Fibroblast of pulmonary artery (primary cell): ENCODE measurements at regions not wholly inside any gene's neighbourhood (a gene's known extent, or its start where the extent isn't known, plus 50 kb on each side); places are given as distances from the start of the nearest gene placed in this dataset.

Experiments
- DNase-seq: peaks from one replicate; pipeline ENCODE4 v3.0.0-alpha.2; 2010; ENCODE audit warnings: low read depth
- H3K4me3 ChIP-seq: replicated peaks from 2 replicates; pipeline ENCODE4 v1.5.1; 2011; ENCODE audit warnings: low read depth, mild to moderate bottlenecking, control low read depth, low read length, moderate library complexity
- TF ChIP-seq, protein P1 (sequence below): IDR thresholded peaks from 2 replicates; pipeline ENCODE4 v1.5.1; 2011; ENCODE audit warnings: mild to moderate bottlenecking, control low read depth, low read length, inconsistent platforms; ENCODE audit errors: missing control alignments

DNA sequence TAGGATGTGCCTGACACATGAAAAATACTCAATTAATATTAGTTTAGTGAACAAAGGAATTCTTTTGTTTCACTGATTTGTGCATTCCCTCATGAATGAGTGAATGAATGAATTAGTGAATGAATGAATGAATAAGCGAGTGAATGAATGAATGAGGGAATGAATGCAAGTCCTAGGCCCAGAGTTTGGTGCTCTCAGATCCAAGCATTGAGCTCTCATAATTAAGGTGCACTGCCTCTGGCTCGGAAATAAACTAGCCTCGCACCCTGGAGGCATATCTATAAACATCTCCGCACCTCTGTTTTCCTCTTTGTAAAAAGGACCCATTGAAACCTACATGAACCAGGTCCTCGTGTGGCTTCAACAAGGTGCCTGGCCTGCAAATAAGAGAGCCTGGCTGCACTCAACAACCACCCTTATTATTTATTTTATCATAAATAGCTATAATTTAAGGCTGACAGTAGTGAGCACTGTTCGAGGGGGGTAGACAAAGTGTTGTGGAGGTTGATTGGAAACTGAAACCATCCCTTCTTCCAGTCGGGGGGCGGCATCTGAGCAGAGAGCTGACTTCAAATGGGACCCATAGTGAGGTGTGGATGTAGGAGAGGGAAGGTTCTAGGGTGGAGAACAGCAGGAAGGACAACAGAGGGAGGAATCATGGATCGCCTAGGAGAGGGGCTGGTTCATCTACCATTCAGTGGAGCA lies 316.8 kb downstream of the BCL11B start:
- no peak for DNase-seq
- TF ChIP-seq, protein P1, sequence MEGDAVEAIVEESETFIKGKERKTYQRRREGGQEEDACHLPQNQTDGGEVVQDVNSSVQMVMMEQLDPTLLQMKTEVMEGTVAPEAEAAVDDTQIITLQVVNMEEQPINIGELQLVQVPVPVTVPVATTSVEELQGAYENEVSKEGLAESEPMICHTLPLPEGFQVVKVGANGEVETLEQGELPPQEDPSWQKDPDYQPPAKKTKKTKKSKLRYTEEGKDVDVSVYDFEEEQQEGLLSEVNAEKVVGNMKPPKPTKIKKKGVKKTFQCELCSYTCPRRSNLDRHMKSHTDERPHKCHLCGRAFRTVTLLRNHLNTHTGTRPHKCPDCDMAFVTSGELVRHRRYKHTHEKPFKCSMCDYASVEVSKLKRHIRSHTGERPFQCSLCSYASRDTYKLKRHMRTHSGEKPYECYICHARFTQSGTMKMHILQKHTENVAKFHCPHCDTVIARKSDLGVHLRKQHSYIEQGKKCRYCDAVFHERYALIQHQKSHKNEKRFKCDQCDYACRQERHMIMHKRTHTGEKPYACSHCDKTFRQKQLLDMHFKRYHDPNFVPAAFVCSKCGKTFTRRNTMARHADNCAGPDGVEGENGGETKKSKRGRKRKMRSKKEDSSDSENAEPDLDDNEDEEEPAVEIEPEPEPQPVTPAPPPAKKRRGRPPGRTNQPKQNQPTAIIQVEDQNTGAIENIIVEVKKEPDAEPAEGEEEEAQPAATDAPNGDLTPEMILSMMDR, result no peak
- no peak overlapping the region for H3K4me3 ChIP-seq

DNA sequence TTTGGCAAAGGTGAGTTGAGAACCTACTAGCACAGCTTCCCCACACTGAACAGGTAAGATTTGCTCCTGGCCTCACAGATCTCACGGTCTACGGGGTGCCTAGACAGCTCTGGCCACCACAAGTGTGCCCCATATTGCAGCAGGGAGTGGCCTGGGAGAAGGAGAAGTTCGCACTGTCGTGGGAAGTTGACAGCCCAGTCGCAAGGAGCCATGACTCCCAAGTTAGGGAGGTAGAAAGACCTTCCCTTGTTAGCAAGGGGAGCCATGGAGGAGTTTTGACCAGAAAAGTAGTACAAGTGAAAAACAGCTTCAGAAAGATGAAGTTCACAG lies 316.3 kb downstream of the BCL11B start:
- TF ChIP-seq, protein P1, result no peak
- no peak for DNase-seq
- no peak overlapping the region for H3K4me3 ChIP-seq

DNA sequence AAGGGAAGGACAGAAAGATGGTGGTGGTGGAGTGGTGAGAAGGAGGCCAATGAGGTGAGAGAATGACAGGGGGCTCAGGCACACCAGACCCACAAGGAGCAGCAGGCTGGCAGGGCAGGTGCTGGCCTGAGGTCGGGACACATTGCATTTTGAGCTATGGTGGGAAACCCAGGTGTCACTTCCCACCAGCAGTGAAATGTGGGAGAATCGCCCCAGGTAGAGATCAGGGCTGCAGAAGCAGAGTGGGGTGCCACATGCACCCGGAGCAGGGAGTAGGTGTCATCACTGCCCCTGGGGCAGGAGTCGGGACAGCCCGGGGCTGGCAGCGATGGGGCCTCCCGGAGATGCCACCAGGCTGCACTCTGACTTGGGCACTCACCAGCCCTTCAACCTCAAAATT lies 315.8 kb downstream of the BCL11B start:
- TF ChIP-seq, protein P1, result no peak

DNA sequence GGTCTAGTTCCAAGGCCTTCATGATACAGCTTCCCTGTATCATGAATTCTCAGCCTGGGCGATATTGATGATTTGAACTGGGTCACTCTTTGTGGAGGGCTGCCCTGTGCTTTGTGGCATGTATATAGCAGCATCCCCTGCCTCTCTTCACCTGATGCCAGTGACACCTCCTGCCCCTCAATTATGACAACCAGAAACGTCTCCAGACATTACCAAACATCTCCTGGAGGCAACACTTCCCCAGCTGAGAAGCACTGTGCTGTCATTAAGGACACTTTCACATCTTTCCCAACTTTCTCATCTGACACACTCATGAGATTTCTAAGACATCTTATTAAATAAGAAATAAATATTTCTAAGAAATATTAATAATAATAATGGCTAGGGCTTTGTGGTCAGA lies 315.3 kb downstream of the BCL11B start:
- DNase-seq, result no peak
- TF ChIP-seq, protein P1, result no peak
- H3K4me3 ChIP-seq, result no peak overlapping the region

More for the DNA sequence above, 315.8 kb downstream of the BCL11B start:
- no peak for DNase-seq
- no peak overlapping the region for H3K4me3 ChIP-seq

DNA sequence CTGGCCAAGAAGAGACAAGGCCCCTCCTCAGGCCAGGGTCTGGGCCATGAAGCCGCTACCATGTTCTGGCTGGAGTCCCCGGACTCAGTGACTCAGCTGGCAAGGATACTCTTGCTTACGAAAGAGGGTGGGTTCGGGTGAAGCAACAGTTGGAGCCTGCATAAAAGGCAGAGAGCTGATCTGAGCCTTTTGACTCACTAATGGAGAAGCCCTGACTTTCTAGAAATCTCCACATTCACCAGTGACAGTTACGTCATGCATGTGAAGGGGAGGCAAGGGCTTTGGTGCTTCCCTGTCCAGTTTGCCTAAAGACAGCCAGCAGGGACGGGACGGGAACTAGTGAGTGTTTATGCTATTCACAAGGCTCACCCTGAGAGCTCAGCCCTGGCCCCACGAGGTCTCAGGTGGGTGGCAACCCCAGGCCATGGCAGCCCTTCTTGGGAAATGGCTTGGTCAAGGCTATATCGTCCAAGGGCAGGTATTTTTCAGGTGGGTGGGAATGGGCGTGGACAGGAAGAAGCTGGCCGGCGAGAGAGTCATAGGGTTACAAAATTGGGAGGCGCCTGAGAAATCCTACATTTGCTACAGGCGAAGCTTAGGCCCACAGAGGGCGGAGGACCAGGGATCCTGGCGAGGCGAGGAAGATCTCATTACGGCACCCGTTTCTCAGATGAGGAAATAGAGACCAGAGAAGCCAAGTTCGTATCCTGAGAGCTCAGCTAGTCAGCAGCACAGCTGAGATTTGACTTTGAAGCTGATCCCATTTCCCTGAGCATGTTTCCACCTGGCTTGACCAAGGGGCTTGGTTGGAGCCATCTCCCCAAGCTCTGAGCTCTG lies 314.6 kb downstream of the BCL11B start:
- peak; percentile 65 for DNase-seq
- TF ChIP-seq, protein P1, result no peak
- no peak overlapping the region for H3K4me3 ChIP-seq

DNA sequence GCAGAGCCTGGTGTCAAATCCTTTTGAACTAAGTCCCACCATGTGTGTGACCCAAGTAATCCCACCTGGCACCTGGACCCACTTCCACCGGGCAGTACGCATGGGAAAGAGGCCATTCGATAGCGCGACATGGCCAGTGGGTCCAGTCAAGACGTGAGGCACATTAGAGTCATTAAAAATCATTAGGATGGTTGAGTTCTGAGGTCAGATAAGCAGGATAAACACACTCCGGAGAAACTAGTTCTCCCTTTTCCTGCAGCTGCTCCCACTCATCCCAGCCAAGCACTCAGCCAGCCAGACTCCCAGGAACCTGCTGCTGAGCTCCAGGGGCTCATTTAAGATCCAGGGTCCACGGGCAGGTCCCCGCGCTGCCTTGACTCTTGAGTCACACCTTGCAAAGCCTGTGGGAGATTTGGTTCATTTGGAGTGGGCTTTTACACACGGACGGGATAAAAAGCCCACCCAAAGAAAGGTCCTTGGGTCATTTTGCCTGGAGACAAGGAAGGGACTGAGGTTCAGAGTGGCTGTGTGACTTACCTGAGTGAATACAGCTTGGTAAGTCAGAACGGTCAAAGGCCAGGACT lies 313.9 kb downstream of the BCL11B start:
- no peak overlapping the region for H3K4me3 ChIP-seq
- TF ChIP-seq, protein P1, result no peak
- no peak for DNase-seq
